Activated T-cell treated with anti-CD3 and anti-CD28 coated beads for 1 hour (primary cell): ENCODE measurements at regions not wholly inside any gene's neighbourhood (a gene's known extent, or its start where the extent isn't known, plus 50 kb on each side); places are given as distances from the start of the nearest gene placed in this dataset.

Experiments
- DNase-seq: peaks from one replicate; pipeline ENCODE4 v3.0.0-alpha.2; 2020; ENCODE audit warnings: low read depth

DNA sequence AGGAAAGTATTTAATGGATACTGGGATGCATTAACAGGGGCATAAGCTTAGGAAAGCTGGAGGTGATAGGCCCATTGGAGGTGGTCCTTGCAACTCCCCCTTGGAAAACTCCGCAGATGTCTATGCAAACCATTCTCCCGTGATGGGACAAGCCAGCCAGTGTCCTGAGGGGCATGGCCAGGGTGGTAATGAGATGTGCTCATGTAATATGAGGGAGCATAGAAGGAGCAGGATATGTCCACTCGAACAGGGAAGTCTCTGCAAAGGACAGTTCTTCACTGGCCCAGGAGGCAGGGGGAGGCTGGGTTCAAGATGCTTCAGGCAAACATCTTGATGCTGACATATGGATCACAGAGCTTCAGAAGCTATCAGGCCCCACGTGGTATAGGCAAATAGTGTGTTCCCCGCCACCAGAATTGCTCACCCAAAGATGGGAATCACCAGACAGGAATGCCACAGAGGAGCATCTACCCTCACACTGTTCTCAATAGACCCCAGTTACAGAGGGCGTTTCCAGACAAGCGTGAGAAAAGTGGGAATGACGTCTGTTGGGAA is 201.6 kb upstream of the CDH4 start:
- DNase-seq, result no peak

DNA sequence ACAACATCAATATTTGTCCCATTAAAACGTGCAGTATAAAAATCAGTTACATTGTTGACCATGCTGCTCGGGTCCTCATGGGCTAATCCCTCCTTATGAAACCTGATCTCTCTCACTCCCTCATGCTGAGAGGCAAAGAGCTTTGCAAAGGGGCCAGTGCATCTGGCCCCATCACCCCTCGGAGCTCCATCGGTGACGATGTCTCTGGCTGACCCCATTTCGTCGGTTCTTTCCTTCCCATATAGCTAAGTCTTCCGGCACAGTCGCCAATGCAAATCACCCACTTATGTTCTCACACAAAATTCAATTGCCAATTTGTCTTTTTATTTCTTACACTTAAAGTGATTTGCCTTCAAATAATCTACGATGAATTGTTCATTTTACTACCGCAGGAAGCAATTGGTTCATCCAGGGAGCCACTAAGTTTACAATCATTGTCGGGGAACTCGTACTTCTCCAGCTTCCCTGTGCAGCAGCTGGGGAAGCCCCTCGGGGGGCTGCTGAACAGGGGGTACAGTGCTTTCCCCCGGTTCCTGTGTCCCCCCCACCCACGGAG is 199.8 kb upstream of the CDH4 start:
- no peak for DNase-seq

DNA sequence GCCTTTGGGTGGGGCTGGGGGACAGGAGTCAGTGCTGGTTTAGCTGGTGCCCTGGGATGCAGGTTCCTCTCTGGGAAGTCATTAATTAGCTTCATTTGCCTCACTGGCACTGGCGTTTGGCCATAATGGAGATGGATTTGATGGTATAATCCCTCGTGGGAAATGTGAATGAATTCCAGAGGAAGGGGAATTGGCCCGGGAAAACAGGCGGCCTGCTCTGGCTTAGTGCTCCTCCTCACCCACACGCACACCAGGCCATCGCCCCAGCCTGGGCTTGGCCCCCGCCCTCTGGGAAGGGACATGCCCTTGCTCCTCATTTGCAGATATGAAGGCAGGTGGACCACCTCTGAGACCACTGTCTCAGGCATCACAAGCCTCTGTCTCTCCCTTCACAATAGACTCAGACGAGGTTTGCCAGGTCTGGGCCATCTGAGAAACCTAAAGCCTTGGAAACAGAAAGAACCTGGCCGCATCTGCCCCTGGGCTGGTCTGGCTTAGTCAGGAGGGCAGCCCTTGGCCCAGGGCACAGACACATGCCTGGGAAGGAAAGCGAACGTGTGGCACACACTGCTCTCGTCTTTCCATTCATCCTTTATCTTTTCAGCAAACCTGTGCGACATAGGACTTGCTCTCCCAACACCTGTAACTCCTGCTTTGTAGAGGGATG is 199.2 kb upstream of the CDH4 start:
- no peak for DNase-seq

DNA sequence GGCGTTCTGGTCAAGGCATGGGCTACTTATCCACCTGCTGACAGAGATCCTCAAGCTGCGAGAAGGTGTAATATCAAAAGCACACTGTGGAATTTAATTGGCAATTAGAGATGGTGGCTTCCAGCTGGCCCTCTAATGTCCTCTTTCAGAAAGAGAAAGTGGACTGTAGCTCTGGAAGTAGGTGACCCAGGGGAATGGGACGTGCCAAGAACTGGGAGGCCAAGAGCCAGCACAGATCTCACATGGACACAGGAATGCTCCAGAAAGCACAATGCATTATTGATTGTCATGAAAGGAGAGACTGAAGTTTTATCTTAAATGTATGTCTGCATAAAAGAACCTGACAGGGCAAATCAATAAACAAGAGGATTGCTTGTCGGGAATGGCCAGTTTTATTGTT is 198.6 kb upstream of the CDH4 start:
- no peak for DNase-seq

DNA sequence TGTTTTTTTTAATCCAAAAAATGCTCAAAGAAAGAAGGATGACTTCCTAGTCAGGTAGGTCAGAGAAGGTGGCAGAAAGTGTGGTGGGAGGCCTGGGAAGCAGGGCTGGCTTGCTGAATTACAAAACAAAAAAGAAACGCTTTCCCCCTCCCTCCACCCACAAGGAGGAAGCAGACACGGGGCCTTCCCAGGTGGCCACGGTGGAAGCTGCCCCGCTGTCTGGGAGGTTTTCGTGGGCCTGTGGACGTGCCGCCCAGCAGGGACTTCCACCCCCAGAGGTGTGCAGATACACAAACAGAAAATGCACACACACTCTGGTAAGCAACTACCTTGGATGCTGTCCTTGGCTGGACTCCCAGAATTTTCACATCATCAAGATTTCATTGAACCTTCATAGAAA is 198.2 kb upstream of the CDH4 start:
- DNase-seq, result no peak

DNA sequence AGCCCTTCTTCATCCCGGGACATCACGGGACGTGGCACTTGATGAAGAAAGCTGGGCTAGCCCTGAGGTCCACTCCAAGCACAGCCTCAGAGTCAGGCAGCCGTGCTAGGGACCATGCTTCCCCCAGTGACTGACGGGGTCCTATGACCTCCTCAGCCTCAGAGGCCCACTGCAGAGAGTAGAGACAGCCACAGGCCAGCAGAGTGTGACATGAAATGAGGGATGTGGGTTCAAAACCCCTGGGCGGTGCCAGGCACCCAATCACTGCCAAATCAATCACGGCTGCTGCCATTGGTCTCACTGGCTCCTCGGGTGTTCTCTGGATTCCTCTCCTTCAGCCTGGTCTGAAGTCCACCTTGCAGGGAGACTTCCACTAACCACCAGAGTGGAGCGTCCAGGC is 197.7 kb upstream of the CDH4 start:
- DNase-seq, result no peak

DNA sequence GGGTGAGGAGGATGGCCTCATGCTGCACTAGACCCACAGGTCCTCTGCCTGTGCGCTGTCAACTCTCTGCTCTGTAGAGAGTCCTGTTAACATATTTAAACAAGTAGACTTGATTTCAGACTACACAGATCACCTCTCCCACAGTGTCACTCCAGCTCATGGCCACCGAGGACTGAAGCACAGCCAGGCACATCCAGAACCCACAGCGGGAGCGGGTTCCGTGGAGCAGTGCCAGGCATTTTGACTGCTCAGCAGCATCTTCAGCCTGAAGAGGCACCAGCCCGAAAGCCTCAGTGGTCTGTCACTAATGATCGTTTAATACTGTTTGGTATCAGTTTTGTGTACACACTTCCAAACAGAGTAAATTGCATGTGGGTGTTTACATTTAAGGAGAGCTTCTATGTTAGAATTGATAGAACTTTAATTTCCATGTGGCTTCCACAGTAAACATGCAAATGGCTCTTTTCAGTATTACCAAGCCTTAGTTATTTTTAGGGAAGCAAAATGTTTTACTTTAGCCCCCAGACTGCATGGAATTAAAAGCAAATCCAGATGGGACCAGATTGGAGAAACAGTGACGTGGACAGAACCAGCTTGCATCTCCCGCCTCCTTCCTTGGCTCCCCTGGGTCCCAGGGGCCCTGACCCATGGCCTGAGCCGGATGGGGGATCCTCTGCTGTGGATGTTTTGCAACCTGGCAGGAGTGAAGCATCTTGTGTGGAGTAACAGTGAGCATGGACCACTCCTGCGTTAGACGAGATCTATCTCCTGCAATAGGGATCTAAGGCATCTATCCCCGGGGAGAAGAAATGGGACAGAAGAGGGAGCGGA is 196.7 kb upstream of the CDH4 start:
- DNase-seq, result no peak

DNA sequence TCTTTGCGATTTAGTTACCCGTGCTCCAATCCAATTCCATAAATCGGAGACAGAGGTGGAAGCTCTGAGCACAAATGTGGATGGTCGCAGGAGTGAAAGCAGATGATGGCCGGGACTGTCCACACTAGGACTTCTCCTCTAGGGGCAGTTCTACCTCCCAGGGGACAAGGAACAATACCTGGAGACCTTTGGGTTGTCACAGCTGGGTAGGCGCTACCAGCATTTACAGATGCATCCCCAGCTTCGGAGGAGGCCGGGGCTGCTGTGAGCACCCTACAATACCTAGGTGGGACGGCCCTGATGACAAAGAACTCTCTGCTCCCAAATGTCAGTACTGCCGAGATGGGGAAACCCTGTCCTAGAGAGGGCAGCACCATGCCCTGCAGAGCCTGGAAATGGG is 195.9 kb upstream of the CDH4 start:
- no peak for DNase-seq

DNA sequence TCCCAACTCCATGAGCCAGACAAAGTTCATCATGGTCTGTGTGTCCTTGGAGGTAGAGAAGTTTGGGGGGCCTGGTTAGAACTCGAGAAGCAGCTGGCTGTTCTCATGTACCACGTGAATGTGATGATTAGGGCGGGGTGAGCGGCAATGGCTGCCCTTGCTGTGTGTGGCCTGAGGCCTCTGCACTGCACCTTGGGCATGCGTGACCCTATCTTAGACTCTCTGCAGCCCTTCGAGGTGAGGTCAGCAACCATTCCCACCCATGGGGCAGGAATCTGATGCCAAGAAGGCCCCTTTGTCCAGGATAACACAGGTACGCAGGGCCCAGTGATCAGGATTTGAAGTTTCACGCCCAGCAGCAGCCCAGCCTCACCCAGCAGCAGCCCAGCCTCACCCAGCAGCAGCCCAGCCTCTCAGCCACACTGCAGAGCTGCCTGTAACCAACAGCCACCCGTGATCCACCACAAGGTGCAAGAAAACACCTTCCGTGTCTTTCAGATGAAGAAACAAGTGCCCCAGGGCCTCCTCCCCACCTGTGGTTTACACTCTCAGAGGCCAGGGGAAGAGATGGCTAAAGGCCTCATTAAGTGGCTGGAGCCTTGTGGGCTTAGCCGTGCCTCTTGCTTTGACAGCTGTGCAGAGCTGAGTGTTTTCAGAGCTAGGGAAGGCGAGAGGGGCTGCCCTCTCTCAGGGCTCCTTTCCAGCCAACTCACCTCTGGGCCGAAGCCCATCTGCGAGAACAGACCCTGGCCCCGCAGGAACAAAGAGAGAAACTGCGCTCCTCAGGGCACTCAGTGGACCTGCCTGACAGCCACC is 195.2 kb upstream of the CDH4 start:
- no peak for DNase-seq

DNA sequence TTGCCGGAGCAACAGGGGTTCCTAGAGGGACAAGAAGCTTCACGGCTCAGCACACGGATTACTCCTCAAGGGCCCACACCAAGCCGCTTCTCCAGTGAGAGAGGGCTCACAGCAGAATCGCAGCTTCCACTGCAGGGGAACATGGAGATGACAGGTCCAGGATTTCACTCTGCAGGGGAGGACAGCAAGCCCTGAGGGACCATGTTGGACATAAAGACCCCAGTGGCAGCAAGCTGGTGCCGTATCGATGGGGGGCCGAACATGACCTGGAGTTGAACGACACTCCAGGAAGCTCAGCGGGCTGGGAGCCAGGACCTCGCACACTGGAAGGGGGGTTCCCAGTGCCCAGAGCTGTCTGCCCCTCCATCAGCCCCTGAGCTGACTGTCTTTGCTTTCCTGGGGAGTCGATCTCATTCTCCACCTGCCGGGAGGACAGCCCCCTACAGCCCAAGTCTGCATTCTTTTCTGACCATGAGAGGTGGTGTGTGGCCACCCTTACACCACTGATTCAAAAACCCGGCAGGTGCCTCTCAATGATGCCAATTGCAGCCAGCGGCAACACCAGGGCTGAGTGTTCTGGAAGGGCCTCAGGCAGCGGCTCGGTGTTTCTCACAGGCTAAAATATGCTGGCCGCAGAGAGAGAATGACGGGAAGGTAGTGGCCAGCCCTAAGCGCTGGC is 194.5 kb upstream of the CDH4 start:
- DNase-seq, result no peak

DNA sequence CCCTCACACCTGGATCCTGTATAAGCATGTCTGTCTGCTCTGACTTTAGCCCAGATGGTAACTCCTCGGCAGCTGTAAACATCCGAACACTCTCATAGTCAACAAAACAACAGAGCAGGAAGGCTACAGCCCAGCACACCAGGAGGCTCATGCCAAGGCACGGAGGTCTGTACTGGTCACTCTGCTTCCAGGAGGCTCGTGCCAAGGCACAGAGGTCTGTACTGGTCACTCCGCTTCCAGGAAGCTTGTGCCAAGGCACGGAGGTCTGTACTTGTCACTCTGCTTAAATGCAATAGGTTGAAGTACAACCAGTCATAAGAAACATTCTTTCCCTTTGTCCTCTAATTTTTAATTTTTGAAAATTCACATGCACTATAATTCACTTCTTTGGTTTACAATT is 190.1 kb upstream of the CDH4 start:
- DNase-seq, result no peak

DNA sequence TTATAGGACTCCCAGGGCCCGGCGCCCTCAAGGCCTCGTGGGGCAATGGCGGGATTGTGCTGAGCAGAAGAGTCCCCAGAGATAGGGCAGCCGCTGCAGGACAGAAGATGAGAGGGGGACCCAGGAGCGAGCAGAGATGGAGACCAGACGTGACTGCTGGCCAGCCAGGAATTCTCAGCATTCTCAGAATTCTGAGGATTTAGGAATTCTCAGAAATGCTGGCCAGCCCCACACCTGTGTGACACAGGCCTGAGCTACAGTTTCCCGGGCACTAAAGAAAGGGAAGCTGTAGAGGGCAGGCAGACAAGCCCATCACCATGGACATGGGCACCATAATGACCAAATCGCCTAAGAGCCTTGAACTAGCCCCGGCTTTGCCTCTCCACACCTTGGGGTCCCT is 186.2 kb upstream of the CDH4 start:
- no peak for DNase-seq

DNA sequence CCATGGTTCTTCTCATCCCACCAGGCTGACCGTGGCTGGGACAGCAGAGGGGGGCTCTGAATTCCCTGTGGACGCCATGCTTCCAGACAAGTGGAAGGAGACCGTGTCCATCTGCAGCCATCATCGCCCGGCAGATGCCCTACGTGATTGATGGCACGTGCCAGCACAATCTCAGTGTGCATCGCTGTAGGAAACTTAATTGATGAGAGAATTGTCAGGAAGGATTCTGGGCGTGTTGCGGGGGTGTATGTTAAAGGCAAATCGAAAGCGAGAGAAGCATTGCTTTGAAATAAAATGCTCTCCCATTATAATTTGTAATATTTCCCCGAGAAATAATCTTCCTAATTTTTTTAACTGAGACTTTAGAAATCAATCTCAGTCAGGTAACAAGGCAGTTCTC is 185.5 kb upstream of the CDH4 start:
- DNase-seq, result no peak

DNA sequence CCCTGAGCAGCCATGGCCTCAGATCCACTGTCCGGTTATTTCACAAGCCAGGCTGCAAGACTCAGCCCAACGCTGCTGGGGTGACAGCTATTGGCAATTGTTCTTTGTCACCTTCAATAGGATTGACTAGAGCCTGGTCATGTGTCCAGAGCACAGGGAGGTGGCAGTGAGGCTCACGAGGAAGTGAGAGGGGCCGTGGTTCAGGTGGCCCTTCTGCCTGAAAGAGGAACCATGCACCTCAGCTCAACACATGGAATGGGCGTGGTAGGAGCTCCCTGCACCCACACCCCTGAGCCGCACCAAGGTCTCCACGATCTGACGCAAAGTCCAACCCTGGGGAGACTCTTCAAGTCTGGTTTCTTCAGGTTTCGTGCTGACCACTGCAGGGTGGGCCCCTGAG is 184.8 kb upstream of the CDH4 start:
- no peak for DNase-seq

DNA sequence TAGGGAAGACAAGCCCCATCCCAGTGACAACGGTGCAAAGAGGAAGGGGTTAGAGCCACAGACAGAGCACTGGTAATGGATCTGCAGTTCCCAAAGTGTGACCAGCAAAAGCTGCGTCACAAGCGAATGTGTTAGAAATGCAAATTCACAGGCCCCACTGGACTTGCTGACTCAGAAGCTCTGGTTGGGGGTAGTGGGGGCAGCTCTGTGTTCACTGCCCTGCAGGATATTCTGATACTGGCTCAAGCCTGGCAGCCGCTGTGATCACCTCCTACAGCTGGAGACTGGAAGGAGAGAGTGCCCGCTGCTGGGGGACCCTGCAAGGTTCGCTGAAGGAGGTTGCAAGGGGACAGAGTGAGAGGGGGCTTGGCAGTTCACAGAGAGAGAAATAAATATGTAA is 179.7 kb upstream of the CDH4 start:
- no peak for DNase-seq

DNA sequence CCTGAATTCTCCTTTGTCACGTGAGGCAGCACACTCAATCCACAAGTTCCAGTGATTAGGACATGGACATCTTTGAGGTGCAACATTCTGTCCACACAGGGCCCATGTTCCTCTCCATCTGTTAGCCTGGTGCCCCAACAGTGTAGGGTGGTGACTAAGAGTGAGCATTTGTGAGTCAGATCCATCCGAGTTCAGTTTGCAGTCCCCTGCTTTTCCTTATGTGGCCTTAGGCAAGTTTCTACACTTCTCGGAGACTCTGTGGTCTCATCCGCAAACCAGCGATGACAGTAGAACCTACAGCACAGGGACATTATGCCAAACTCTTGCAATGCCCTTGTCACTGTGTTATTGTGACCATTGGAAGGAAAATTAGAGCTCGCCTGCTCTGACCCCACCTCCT is 178.7 kb upstream of the CDH4 start:
- DNase-seq, result no peak

DNA sequence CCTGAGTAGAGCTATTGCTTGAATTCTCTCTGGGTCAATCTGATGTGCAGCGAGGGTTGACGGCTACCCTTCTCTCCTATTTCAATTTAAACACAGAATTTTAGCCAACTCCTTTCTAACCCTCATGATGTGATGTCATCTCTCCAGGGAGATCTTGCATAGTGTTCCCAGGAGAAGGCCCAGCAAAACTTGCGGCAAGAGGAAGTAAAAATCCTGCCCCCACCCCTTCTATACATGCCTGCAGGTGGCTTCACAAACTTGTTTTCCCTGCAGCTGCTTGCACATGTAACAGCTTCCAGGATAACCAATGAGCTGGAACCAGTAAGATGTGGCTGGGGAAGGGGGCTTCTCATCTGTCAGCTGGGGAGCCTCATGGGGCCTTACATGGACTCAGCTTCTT is 169.3 kb upstream of the CDH4 start:
- no peak for DNase-seq

DNA sequence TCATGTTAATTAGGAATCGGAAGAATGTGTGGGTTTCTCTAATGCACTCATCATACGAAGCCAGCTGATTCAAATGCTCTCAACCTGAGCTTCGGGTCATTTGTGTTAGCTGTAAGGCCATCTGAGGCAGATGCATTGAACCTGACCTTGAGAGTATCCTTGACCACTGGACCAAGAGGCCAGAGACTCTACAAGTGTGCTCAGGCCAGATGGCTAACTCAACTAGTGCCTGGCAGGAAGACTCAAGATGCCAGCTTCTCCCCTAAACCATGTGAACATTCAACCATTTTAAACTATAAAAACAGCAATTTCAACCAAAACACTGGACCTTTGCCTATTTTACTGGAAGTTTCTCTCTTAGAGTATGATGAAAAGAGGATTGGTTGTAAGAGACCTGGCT is 168.6 kb upstream of the CDH4 start:
- no peak for DNase-seq

DNA sequence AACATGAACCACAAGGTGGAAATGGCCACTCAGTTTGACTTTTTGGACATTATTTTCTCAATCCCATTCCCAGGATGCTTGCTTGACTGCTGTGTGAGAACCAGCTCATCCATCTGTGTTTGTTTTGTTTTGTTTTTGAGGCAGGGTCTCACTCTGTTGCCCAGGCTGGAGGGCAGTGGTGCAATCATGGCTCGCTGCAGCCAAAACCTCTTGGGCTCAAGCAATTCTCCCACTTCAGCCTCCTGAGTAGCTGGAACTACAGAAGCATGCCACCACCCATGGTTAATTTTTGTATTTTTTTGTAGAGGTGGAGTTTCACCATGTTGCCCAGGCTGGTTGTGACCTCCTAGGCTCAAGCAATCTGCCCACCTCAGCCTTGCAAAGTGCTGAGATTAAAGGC is 166.0 kb upstream of the CDH4 start:
- no peak for DNase-seq

DNA sequence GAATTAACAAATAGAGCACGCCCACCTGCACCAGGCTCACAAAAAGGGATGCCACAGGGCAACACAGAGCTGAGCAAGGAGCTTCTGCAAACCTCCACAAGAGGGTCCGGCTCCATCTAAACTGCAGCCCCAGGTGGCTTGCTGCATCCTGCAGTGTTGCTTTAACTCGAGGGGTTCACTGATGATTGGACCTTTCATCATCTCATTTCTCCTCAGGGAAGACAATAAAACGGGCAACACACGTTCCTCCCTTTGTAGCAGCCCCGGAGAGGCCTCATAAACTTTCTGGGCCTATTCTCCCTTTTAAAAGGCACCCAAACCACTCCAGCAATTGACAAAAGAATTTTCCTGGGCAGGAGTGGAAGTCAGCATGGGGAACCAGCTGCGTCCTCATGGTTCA is 161.5 kb upstream of the CDH4 start:
- no peak for DNase-seq

DNA sequence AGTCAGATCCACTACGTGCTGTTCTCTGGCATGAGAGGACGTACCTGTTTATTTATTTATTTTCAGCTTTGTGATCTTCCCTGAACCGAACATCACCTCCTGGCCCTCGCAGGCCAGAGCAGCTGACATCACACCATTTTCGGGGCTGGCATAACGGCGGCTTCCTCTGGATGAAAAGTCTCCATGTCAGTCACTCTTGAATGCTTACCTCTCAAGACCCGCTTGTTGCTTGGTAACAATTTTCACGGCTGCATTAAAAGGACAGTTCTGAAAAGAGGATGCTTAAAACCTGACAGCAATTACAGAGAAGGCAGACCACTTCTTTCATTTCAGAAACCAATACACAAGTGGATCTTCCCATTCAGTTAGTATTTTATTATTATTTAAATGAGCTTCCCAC is 159.8 kb upstream of the CDH4 start:
- no peak for DNase-seq

DNA sequence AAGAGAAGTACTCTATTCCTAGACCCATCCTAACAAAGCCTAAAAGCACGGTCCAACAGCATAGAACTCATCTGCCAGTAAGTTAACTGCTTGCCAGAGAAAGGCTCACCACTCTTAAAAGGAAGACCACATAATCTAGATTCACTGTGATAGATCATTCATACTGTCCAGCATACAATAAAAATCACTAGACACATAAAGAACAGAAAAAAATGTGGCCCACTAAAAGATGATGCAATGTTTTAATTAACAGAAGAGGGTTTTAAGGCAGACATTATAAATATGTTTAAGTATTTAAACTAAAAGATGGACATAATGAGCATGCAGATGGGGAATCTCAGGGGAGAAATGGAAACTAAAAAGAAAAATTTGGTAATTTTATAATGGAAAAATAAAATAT is 157.5 kb upstream of the CDH4 start:
- DNase-seq, result no peak
